ENCODE measurements at regions not wholly inside any gene's neighbourhood (a gene's known extent, or its start where the extent isn't known, plus 50 kb on each side); places are given as distances from the start of the nearest gene placed in this dataset.

- no peak overlapping the region for H3K4me3 Mint-ChIP-seq
- no peaks in the 10 kb centered on the region for H3K36me3 Mint-ChIP-seq (ENCODE audit: low read depth)
- no peak for TF ChIP-seq CTCF (IDR thresholded peaks at IDR 0.05)
- no peak overlapping the region for H3K27ac Mint-ChIP-seq
- no peaks in the 10 kb centered on the region for H3K4me1 Mint-ChIP-seq (ENCODE audit: low read depth)
- no peaks in the 10 kb centered on the region; the same call in 1 of the 2 replicates for H3K27me3 Mint-ChIP-seq (ENCODE audit: insufficient read depth)
- no peak for DNase-seq
- H3K9me3 Mint-ChIP-seq, result no peaks in the 10 kb centered on the region
Measured at GRCh38 chr14:38775986-38776385, 327.0 kb downstream of the SEC23A start.

GRCh38 chr14:38774162-38774561 lies 328.9 kb downstream of the SEC23A start:
- no peak overlapping the region for H3K27ac Mint-ChIP-seq
- H3K27me3 Mint-ChIP-seq (ENCODE audit: insufficient read depth), result no peaks in the 10 kb centered on the region
- no peaks in the 10 kb centered on the region for H3K4me1 Mint-ChIP-seq (ENCODE audit: low read depth)
- H3K9me3 Mint-ChIP-seq, result no peaks in the 10 kb centered on the region
- TF ChIP-seq CTCF (IDR thresholded peaks at IDR 0.05), result no peak
- no peaks in the 10 kb centered on the region for H3K36me3 Mint-ChIP-seq (ENCODE audit: low read depth)
- H3K4me3 Mint-ChIP-seq, result no peak overlapping the region
- DNase-seq, result no peak

GRCh38 chr14:38770251-38770650 lies 332.8 kb downstream of the SEC23A start:
- H3K4me1 Mint-ChIP-seq (ENCODE audit: low read depth), result no peaks in the 10 kb centered on the region
- H3K9me3 Mint-ChIP-seq, result no peaks in the 10 kb centered on the region
- H3K36me3 Mint-ChIP-seq (ENCODE audit: low read depth), result no peaks in the 10 kb centered on the region
- TF ChIP-seq CTCF (IDR thresholded peaks at IDR 0.05), result no peak
- no peak overlapping the region for H3K4me3 Mint-ChIP-seq
- no peak for DNase-seq
- H3K27ac Mint-ChIP-seq, result no peak overlapping the region
- no peaks in the 10 kb centered on the region; the same call in none of the 2 replicates for H3K27me3 Mint-ChIP-seq (ENCODE audit: insufficient read depth)

GRCh38 chr14:38762845-38763244 lies 340.2 kb downstream of the SEC23A start:
- H3K9me3 Mint-ChIP-seq, result no peaks in the 10 kb centered on the region
- H3K27ac Mint-ChIP-seq, result no peak overlapping the region
- H3K4me3 Mint-ChIP-seq, result no peak overlapping the region; the same call in 1 of the 2 replicates
- H3K27me3 Mint-ChIP-seq (ENCODE audit: insufficient read depth), result no peaks in the 10 kb centered on the region; the same call in none of the 2 replicates
- DNase-seq, result no peak
- no peak for TF ChIP-seq CTCF (IDR thresholded peaks at IDR 0.05)
- H3K36me3 Mint-ChIP-seq (ENCODE audit: low read depth), result no peaks in the 10 kb centered on the region
- peaks cover 7% of the 10 kb centered on the region for H3K4me1 Mint-ChIP-seq (ENCODE audit: low read depth)

GRCh38 chr14:38762426-38762825 lies 340.6 kb downstream of the SEC23A start:
- no peak for DNase-seq

More at GRCh38 chr14:38762426-38762825, 340.6 kb downstream of the SEC23A start:
- Mint-ChIP-seq H3K9me3 (no peaks in the 10 kb centered on the region), H3K27me3 (ENCODE audit: insufficient read depth) (no peaks in the 10 kb centered on the region; the same call in none of the 2 replicates), H3K4me1 (ENCODE audit: low read depth) (peaks cover 7% of the 10 kb centered on the region), H3K36me3 (ENCODE audit: low read depth) (no peaks in the 10 kb centered on the region), H3K27ac (no peak overlapping the region), H3K4me3 (no peak overlapping the region; the same call in 1 of the 2 replicates)
- no peak for TF ChIP-seq CTCF (IDR thresholded peaks at IDR 0.05)

Measured in HFFc6 (cell line).